H7 (cell line): ENCODE measurements at regions not wholly inside any gene's neighbourhood (a gene's known extent, or its start where the extent isn't known, plus 50 kb on each side); places are given as distances from the start of the nearest gene placed in this dataset.
"Not testable (repeated sequence)": the region's sequence is repeated elsewhere in the genome, so short reads cannot be mapped to it uniquely, and the experiment has no call there.

ENCODE experiments used
- DNase-seq: peaks from one replicate; pipeline ENCODE4 v3.0.0; 2012
- H3K27me3 ChIP-seq: 2 replicates; pipeline ENCODE4 v1.6.0; 2011; ENCODE audit warnings: mild to moderate bottlenecking, low read length; ENCODE audit not compliant: control insufficient read depth, insufficient read depth
- H3K36me3 ChIP-seq: replicated peaks from 2 replicates; pipeline ENCODE4 v1.5.1; 2011; ENCODE audit warnings: low read length; ENCODE audit not compliant: control insufficient read depth, insufficient read depth
- H3K4me3 ChIP-seq: 2 replicates; pipeline ENCODE4 v1.5.1; 2011; ENCODE audit warnings: low read depth, mild to moderate bottlenecking, control low read depth, low read length, moderate library complexity; ENCODE audit not compliant: insufficient read depth

- no peaks in the 10 kb centered on the region for H3K27me3 ChIP-seq
- no peaks in the 10 kb centered on the region for H3K36me3 ChIP-seq
- H3K4me3 ChIP-seq = no peak overlapping the region
- DNase-seq = no peak
Measured at GRCh38 chr6:145081677-145082076, 653.6 kb downstream of the EPM2A start.

GRCh38 chr6:145082359-145082758 is 653.0 kb downstream of the EPM2A start:
- Histone ChIP-seq H3K27me3 (no peaks in the 10 kb centered on the region), H3K36me3 (no peaks in the 10 kb centered on the region), H3K4me3 (no peak overlapping the region)
- no peak for DNase-seq

GRCh38 chr6:145086197-145086596 is 649.1 kb downstream of the EPM2A start:
- no peak for DNase-seq

GRCh38 chr6:145087034-145087433 is 648.3 kb downstream of the EPM2A start:
- H3K36me3 ChIP-seq = no peaks in the 10 kb centered on the region
- no peak overlapping the region for H3K4me3 ChIP-seq
- DNase-seq = no peak
- no peaks in the 10 kb centered on the region for H3K27me3 ChIP-seq

More at GRCh38 chr6:145086197-145086596, 649.1 kb downstream of the EPM2A start:
- H3K36me3 ChIP-seq = no peaks in the 10 kb centered on the region
- H3K27me3 ChIP-seq = no peaks in the 10 kb centered on the region
- H3K4me3 ChIP-seq = no peak overlapping the region

GRCh38 chr6:145090801-145091585 is 644.3 kb downstream of the EPM2A start:
- H3K4me3 ChIP-seq = no peak overlapping the region

GRCh38 chr6:145091586-145092142 is 643.7 kb downstream of the EPM2A start:
- Histone ChIP-seq H3K4me3 (no peak overlapping the region), H3K36me3 (no peaks in the 10 kb centered on the region), H3K27me3 (no peaks in the 10 kb centered on the region)
- no peak for DNase-seq

More at GRCh38 chr6:145090801-145091585, 644.3 kb downstream of the EPM2A start:
- Histone ChIP-seq H3K27me3 (no peaks in the 10 kb centered on the region), H3K36me3 (no peaks in the 10 kb centered on the region)
- DNase-seq = no peak

GRCh38 chr6:145092554-145092953 is 642.8 kb downstream of the EPM2A start:
- DNase-seq = no peak
- Histone ChIP-seq H3K36me3 (no peaks in the 10 kb centered on the region), H3K4me3 (no peak overlapping the region), H3K27me3 (no peaks in the 10 kb centered on the region)

- no peak overlapping the region for H3K4me3 ChIP-seq
- no peak for DNase-seq
Measured at GRCh38 chr6:145093226-145093625, 642.1 kb downstream of the EPM2A start.

GRCh38 chr6:145096846-145097245 is 638.5 kb downstream of the EPM2A start:
- DNase-seq = no peak
- Histone ChIP-seq H3K4me3 (no peak overlapping the region), H3K36me3 (no peaks in the 10 kb centered on the region), H3K27me3 (no peaks in the 10 kb centered on the region)

More at GRCh38 chr6:145093226-145093625, 642.1 kb downstream of the EPM2A start:
- no peaks in the 10 kb centered on the region for H3K27me3 ChIP-seq
- no peaks in the 10 kb centered on the region for H3K36me3 ChIP-seq

GRCh38 chr6:145098127-145098526 is 637.2 kb downstream of the EPM2A start:
- H3K27me3 ChIP-seq = not testable (repeated sequence)

GRCh38 chr6:145099713-145100112 is 635.6 kb downstream of the EPM2A start:
- Histone ChIP-seq H3K36me3 (no peaks in the 10 kb centered on the region), H3K27me3 (no peaks in the 10 kb centered on the region), H3K4me3 (no peak overlapping the region)
- DNase-seq = no peak

More at GRCh38 chr6:145098127-145098526, 637.2 kb downstream of the EPM2A start:
- H3K4me3 ChIP-seq, DNase-seq, H3K36me3 ChIP-seq: not testable (repeated sequence)

GRCh38 chr6:145110109-145110508 is 625.2 kb downstream of the EPM2A start:
- Histone ChIP-seq H3K36me3 (no peaks in the 10 kb centered on the region), H3K27me3 (no peaks in the 10 kb centered on the region), H3K4me3 (no peak overlapping the region)
- DNase-seq = no peak

- DNase-seq, H3K27me3 ChIP-seq, H3K4me3 ChIP-seq, H3K36me3 ChIP-seq: not testable (repeated sequence)
Measured at GRCh38 chr6:145111407-145111806, 623.9 kb downstream of the EPM2A start.

- DNase-seq = no peak
- H3K36me3 ChIP-seq = no peaks in the 10 kb centered on the region
- no peaks in the 10 kb centered on the region for H3K27me3 ChIP-seq
- no peak overlapping the region for H3K4me3 ChIP-seq
Measured at GRCh38 chr6:145112711-145113148, 622.6 kb downstream of the EPM2A start.

- no peak for DNase-seq
- no peaks in the 10 kb centered on the region for H3K36me3 ChIP-seq
- H3K27me3 ChIP-seq = no peaks in the 10 kb centered on the region
- H3K4me3 ChIP-seq = no peak overlapping the region
Measured at GRCh38 chr6:145115638-145116037, 619.7 kb downstream of the EPM2A start.
